ENCODE measurements at regions not wholly inside any gene's neighbourhood (a gene's known extent, or its start where the extent isn't known, plus 50 kb on each side); places are given as distances from the start of the nearest gene placed in this dataset.

- no peak for DNase-seq
Measured at GRCh38 chr4:153109296-153109849, 94.9 kb upstream of the TRIM2 start.

GRCh38 chr4:153110739-153111138, 93.5 kb upstream of the TRIM2 start:
- no peak for DNase-seq

- no peak for DNase-seq
Measured at GRCh38 chr4:153111426-153112040, 92.7 kb upstream of the TRIM2 start.

- no peak for DNase-seq
Measured at GRCh38 chr4:153112041-153112441, 92.2 kb upstream of the TRIM2 start.

DNA sequence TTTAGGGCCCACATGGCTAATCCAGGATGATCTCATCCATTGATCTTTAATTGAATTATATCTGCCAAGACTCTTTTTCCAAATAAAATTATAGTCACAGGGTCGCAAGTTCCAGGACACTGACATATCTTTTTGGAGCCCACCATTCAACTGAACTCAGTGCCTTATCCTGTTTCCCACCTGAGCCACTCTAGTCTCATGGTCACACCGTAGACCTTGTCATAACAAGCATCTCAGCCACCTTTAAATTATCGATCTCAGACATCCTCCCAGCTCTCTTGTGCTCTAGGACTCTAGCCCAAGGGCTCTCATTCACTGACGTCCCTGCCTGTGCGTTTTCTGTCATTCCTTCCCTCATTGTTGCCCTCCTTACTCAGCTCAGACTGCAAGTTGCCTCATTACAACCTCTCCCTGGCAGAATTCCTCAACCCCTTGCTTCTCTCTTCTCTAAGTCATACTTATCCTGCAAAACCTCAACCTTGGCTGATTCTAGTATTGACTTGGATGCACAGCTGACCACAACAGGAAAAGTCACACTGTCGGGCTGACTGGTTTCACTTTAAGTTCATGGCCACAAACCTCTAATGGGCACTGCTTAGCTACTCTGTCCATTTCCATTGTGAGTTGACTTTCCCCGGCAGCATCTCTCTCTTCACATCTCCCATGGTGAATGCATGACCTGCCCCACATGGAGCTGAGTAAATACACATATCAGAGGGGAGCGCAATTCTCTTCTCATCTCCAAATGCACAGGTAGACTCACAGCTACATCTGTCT, 91.0 kb upstream of the TRIM2 start:
- peak; percentile 12 for DNase-seq

DNA sequence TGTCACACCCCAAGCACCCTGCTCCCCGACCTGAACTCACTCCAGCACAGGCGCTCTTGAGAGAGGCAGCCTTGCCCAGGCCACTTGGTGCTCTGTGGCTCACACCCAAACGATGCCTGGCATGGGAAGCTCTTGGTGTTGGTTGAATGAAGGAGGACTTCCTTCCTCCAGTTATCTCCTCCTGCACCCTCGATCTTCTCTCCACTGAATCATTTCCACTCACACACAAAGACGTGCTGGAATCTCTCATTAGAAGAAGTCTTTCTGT, 90.5 kb upstream of the TRIM2 start:
- DNase-seq = no peak

- peak; percentile 61 for DNase-seq
Measured at GRCh38 chr4:153114771-153115321, 89.4 kb upstream of the TRIM2 start.

DNA sequence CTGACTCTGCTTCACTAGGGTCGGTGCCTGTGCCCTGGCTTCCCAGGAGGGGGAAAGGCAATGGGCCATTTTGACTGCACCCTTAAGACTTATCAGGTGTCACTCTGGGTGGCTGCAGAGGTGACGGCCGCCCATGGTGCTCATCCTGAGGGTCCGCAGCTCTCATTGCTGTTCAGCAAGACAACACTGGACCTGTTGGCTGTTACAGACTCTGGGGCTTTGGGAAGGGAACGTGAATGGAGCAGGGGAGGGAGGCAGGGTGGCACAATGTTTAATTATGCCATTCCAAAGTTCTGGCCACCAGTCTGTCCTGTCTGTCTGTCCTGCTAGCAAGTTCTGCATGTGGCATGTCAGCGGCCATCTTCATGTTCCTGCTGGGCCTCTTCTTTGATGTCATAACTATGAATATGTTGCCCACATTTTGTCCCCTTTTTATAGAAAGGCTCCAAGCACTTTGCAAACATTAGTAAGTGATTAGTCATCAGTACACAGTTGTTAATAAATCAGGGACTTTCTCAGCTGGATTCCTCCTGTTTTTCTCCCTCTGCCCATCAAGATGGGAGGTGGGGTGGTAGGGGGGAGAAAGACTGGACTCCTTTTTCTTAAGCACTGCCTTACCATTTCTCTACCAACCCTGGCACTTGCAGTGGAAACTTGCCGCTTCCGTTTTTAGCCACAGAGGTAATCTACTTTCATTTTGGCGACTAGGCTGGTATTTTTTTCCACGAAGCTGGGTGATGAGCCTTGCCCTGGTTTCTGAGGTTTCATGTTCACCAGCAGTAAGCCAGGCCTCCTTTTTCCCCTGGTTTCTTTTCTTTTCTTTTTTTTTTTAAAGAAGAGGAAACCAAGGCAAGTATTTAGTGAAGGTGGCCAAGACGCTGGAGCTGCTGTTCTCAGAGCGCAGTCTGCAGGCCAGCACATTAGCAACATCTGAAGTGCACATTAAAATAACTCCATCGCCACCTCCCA, 88.6 kb upstream of the TRIM2 start:
- DNase-seq = peak; percentile 83

DNA sequence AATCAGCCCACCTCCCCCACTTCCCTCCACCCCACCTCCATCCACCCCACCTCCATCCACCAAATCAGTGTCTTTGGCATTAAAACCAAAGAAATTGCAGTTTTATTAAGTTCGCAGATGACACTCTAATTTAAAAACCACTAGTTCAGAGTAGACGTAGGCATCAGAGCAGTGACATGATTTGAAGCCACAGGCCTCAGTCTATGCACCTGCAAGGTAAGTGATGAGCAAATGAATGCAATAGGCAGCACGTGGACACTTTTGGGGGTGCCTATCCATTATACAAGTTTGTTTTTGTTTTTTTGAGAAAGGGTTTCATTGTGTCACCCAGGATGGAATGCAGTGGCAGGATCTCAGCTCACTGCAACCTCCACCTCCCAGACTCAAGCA, 88.0 kb upstream of the TRIM2 start:
- no peak for DNase-seq

GRCh38 chr4:153116801-153117200, 87.4 kb upstream of the TRIM2 start:
- DNase-seq = no peak

DNA sequence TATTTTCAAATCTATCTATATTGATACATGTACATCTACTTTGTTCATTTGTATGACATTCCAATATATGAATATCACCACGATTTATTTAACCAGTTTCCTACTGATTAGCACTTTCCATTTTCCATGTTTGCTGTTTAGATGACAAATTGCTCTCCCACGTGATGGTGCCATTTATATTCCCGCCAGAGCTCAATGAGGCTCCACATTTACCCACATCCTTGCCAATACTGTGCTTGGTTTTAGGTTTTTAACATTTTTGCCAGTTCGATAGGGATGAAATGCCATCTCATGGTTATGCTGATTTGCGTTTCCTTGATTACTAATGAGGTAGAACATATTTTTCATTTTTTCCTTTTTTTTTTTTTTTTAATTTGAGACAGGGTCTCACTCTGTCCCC, 86.7 kb upstream of the TRIM2 start:
- no peak for DNase-seq

DNA sequence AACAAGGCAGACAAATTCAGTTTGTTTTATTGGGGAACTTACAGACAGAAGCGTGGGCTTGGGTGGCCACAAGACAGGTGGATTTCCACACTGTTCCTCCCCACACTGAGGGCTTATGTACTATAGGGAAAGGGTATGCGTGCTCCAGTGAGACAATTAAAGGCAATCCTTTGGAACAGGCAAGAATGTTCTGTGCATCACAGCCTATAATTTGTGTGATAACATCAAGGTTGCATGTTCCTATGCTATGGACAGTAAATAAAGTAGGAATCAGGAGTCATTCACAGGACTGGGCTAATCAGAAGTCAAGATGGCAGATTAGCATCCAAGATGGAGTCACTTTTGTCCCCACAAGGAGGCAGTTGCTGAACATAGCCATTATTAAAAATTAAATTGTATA, 84.6 kb upstream of the TRIM2 start:
- DNase-seq = no peak

GRCh38 chr4:153120235-153120634, 84.0 kb upstream of the TRIM2 start:
- no peak for DNase-seq

- DNase-seq = no peak
Measured at GRCh38 chr4:153122855-153123254, 81.4 kb upstream of the TRIM2 start.

DNA sequence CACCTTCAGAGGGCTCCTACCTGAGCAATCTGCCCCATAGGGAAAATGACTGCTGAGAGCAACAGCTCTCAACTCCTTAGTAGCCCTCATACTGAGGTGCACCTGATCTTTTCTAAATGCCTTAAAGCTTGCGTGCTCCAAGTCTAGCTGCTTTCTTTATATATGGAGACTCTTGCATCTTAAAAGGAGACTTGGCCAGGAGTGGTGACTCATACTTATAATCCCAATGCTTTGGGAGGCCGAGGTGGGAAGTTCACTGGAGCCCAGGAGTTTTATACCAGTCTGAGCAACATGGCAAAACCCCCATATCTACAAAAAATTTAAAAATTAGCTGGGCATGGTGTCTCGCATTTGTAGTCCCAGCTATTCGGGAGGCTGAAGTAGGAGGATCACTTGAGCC, 78.1 kb upstream of the TRIM2 start:
- DNase-seq = peak; percentile 26

- peak; percentile 77 for DNase-seq
Measured at GRCh38 chr4:153127760-153128494, 76.3 kb upstream of the TRIM2 start.

DNA sequence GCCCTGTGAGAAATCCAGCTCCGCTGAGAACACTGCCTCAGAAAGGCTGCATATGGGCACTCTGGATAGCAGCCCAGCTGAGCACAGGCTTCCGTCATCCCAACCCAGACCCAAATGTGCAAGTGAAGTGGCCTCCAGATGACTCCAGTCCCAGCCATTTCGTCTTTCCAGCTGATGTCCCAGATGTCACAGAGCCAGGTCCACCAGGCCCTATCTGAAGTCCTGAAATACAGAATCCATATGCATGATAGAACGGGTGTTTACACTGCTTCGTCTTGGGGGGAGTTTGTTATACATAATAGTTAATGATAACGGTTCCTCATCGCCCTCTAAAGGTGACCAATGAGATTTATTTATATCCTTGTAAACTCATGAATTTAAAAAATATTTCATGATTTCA, 72.6 kb upstream of the TRIM2 start:
- DNase-seq = no peak

GRCh38 chr4:153137159-153137558, 67.1 kb upstream of the TRIM2 start:
- DNase-seq = peak; percentile 92

GRCh38 chr4:153137677-153138630, 66.3 kb upstream of the TRIM2 start:
- DNase-seq = no peak

- DNase-seq = no peak
Measured at GRCh38 chr4:153138736-153139135, 65.5 kb upstream of the TRIM2 start.

DNA sequence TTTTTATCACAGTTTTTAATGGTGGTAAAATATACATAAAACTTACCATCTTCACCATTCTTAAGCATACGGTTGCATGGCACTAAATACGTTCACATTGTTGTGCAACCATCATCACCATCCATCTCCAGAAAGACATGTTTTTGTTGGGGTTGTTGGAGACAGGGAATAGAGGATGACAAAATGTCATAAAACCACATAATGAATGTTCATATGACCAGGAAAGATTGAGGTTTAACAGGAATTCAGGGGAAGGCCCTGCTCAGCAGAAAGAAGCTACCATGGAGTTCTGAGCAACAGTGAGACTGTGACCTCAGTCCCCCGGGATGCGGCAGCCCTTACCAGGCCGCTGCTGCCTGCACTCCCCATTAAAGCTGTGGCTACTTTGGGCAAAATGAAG, 63.9 kb upstream of the TRIM2 start:
- DNase-seq = peak; percentile 86
